MG63 (cell line): ENCODE measurements at regions not wholly inside any gene's neighbourhood (a gene's known extent, or its start where the extent isn't known, plus 50 kb on each side); places are given as distances from the start of the nearest gene placed in this dataset.

Experiments
- DNase-seq: peaks from one replicate; pipeline ENCODE4 v3.0.0-alpha.2; 2020
- H3K27me3 ChIP-seq: fragments of 250-450 bp; sonication (Bioruptor Pico); 2 replicates; pipeline ENCODE4 v1.5.1; 2020; ENCODE audit warnings: mild to moderate bottlenecking, moderate library complexity
- H3K36me3 ChIP-seq: fragments of 250-450 bp; sonication (Bioruptor Pico); 2 replicates; pipeline ENCODE4 v1.5.1; 2020; ENCODE audit warnings: mild to moderate bottlenecking, moderate library complexity
- H3K4me3 ChIP-seq: fragments of 250-450 bp; sonication (Bioruptor Pico); 2 replicates; pipeline ENCODE4 v1.5.1; 2020; ENCODE audit warnings: mild to moderate bottlenecking, moderate library complexity
- H3K9me3 ChIP-seq: fragments of 250-450 bp; sonication (Bioruptor Pico); 2 replicates; pipeline ENCODE4 v1.5.1; 2020; ENCODE audit warnings: mild to moderate bottlenecking, moderate library complexity

GRCh38 chr10:125332548-125333208 lies 172.3 kb upstream of the CTBP2 start:
- Histone ChIP-seq H3K36me3 (no peaks in the 10 kb centered on the region), H3K9me3 (no peaks in the 10 kb centered on the region), H3K4me3 (no peak overlapping the region), H3K27me3 (no peaks in the 10 kb centered on the region; the same call in 1 of the 2 replicates)
- DNase-seq, result no peak

GRCh38 chr10:125331056-125331455 lies 170.7 kb upstream of the CTBP2 start:
- Histone ChIP-seq H3K27me3 (no peaks in the 10 kb centered on the region; the same call in 1 of the 2 replicates), H3K4me3 (no peak overlapping the region), H3K9me3 (no peaks in the 10 kb centered on the region), H3K36me3 (no peaks in the 10 kb centered on the region)
- DNase-seq, result no peak

GRCh38 chr10:125329056-125329455 lies 168.7 kb upstream of the CTBP2 start:
- no peak for DNase-seq
- Histone ChIP-seq H3K36me3 (no peaks in the 10 kb centered on the region), H3K4me3 (no peak overlapping the region), H3K27me3 (no peaks in the 10 kb centered on the region; the same call in 1 of the 2 replicates), H3K9me3 (no peaks in the 10 kb centered on the region)

- Histone ChIP-seq H3K36me3 (no peaks in the 10 kb centered on the region), H3K9me3 (no peaks in the 10 kb centered on the region)
- DNase-seq, result no peak
Measured at GRCh38 chr10:125325326-125325725, 165.0 kb upstream of the CTBP2 start.

GRCh38 chr10:125316436-125316835 lies 156.1 kb upstream of the CTBP2 start:
- Histone ChIP-seq H3K4me3 (no peak overlapping the region), H3K27me3 (peaks cover 9% of the 10 kb centered on the region), H3K9me3 (no peaks in the 10 kb centered on the region), H3K36me3 (no peaks in the 10 kb centered on the region)
- no peak for DNase-seq

More at GRCh38 chr10:125325326-125325725, 165.0 kb upstream of the CTBP2 start:
- H3K4me3 ChIP-seq, result no peak overlapping the region
- H3K27me3 ChIP-seq, result no peaks in the 10 kb centered on the region; the same call in 1 of the 2 replicates

GRCh38 chr10:125300937-125301336 lies 140.6 kb upstream of the CTBP2 start:
- Histone ChIP-seq H3K4me3 (no peak overlapping the region), H3K9me3 (no peaks in the 10 kb centered on the region), H3K27me3 (0 out of 2 replicates have a peak, but pooled peaks cover 2% of the 10 kb centered on the region), H3K36me3 (no peaks in the 10 kb centered on the region)
- no peak for DNase-seq

GRCh38 chr10:125299461-125299860 lies 139.1 kb upstream of the CTBP2 start:
- Histone ChIP-seq H3K27me3 (0 out of 2 replicates have a peak, but pooled peaks cover 2% of the 10 kb centered on the region), H3K36me3 (no peaks in the 10 kb centered on the region), H3K9me3 (no peaks in the 10 kb centered on the region), H3K4me3 (no peak overlapping the region)
- DNase-seq, result no peak

GRCh38 chr10:125296598-125296997 lies 136.2 kb upstream of the CTBP2 start:
- no peaks in the 10 kb centered on the region for H3K36me3 ChIP-seq
- DNase-seq, result no peak
- peaks cover 5% of the 10 kb centered on the region; the same call in 1 of the 2 replicates for H3K27me3 ChIP-seq
- H3K9me3 ChIP-seq, result no peaks in the 10 kb centered on the region
- no peak overlapping the region for H3K4me3 ChIP-seq

GRCh38 chr10:125294109-125294508 lies 133.7 kb upstream of the CTBP2 start:
- H3K27me3 ChIP-seq, result peaks cover 3% of the 10 kb centered on the region; the same call in 1 of the 2 replicates
- H3K36me3 ChIP-seq, result no peaks in the 10 kb centered on the region
- DNase-seq, result no peak
- no peak overlapping the region for H3K4me3 ChIP-seq
- peaks cover 2% of the 10 kb centered on the region; the same call in 1 of the 2 replicates for H3K9me3 ChIP-seq

- no peaks in the 10 kb centered on the region for H3K36me3 ChIP-seq
- H3K9me3 ChIP-seq, result peaks cover 2% of the 10 kb centered on the region; the same call in 1 of the 2 replicates
- H3K4me3 ChIP-seq, result no peak overlapping the region
- H3K27me3 ChIP-seq, result peaks cover 3% of the 10 kb centered on the region; the same call in 1 of the 2 replicates
- no peak for DNase-seq
Measured at GRCh38 chr10:125291836-125292235, 131.5 kb upstream of the CTBP2 start.

GRCh38 chr10:125289461-125289860 lies 129.1 kb upstream of the CTBP2 start:
- no peak overlapping the region for H3K4me3 ChIP-seq
- no peaks in the 10 kb centered on the region for H3K36me3 ChIP-seq
- peaks cover 3% of the 10 kb centered on the region; the same call in 1 of the 2 replicates for H3K27me3 ChIP-seq
- DNase-seq, result no peak
- peaks cover 2% of the 10 kb centered on the region; the same call in 1 of the 2 replicates for H3K9me3 ChIP-seq

GRCh38 chr10:125284875-125285597 lies 124.7 kb upstream of the CTBP2 start:
- peaks cover 2% of the 10 kb centered on the region; the same call in 1 of the 2 replicates for H3K9me3 ChIP-seq
- H3K36me3 ChIP-seq, result no peaks in the 10 kb centered on the region
- no peak overlapping the region for H3K4me3 ChIP-seq
- no peak for DNase-seq
- no peaks in the 10 kb centered on the region for H3K27me3 ChIP-seq

GRCh38 chr10:125283836-125284614 lies 123.7 kb upstream of the CTBP2 start:
- H3K4me3 ChIP-seq, result no peak overlapping the region

GRCh38 chr10:125283191-125283835 lies 123.0 kb upstream of the CTBP2 start:
- DNase-seq, result no peak
- H3K9me3 ChIP-seq, result no peaks in the 10 kb centered on the region
- no peaks in the 10 kb centered on the region for H3K27me3 ChIP-seq
- no peak overlapping the region for H3K4me3 ChIP-seq
- H3K36me3 ChIP-seq, result no peaks in the 10 kb centered on the region

More at GRCh38 chr10:125283836-125284614, 123.7 kb upstream of the CTBP2 start:
- DNase-seq, result no peak
- no peaks in the 10 kb centered on the region for H3K9me3 ChIP-seq
- H3K27me3 ChIP-seq, result no peaks in the 10 kb centered on the region
- H3K36me3 ChIP-seq, result no peaks in the 10 kb centered on the region

- H3K4me3 ChIP-seq, result no peak overlapping the region
- no peak for DNase-seq
- H3K27me3 ChIP-seq, result no peaks in the 10 kb centered on the region
- H3K9me3 ChIP-seq, result no peaks in the 10 kb centered on the region
- no peaks in the 10 kb centered on the region for H3K36me3 ChIP-seq
Measured at GRCh38 chr10:125281091-125281490, 120.7 kb upstream of the CTBP2 start.

GRCh38 chr10:125276133-125276532 lies 115.8 kb upstream of the CTBP2 start:
- no peak for DNase-seq
- no peaks in the 10 kb centered on the region for H3K27me3 ChIP-seq
- no peak overlapping the region for H3K4me3 ChIP-seq
- H3K36me3 ChIP-seq, result no peaks in the 10 kb centered on the region
- H3K9me3 ChIP-seq, result no peaks in the 10 kb centered on the region
